Psoas muscle (tissue), 7 donors: ENCODE measurements at regions not wholly inside any gene's neighbourhood (a gene's known extent, or its start where the extent isn't known, plus 50 kb on each side); places are given as distances from the start of the nearest gene placed in this dataset.
"Not testable (repeated sequence)": the region's sequence is repeated elsewhere in the genome, so short reads cannot be mapped to it uniquely, and the experiment has no call there.

Experiments used
- ATAC-seq, 4 donors: fragments of 200-7000 bp; cut with Tn5 transposase; one replicate each; pipeline ENCODE4 v1.9.1; 2020; ENCODE audit warnings: moderate library complexity in 3 of 4, mild to moderate bottlenecking in 2 of 4
- DNase-seq, 2 donors: peaks; one replicate each; pipeline ENCODE4 v3.0.0-alpha.2; 2020
- H3K27ac ChIP-seq: fragments of 200-600 bp; one replicate; pipeline ENCODE4 v1.8.0; 2022
- H3K27me3 ChIP-seq, 3 donors: fragments of 200-600 bp in 1 of 3; one replicate each; pipeline versions ENCODE4 v1.6.1 to v1.8.0; 2013 to 2022; ENCODE audit warnings: low read length in 2 of 3, mild to moderate bottlenecking in 2 of 3, moderate library complexity in 1 of 3; ENCODE audit not compliant: insufficient read depth in 3 of 3
- H3K36me3 ChIP-seq, 2 donors: fragments of 200-600 bp in 1 of 2; one replicate each; pipeline versions ENCODE4 v1.6.1 to v1.8.0; 2013 to 2022; ENCODE audit warnings: low read depth in 1 of 2, mild to moderate bottlenecking in 1 of 2, moderate library complexity in 1 of 2; ENCODE audit not compliant: insufficient read depth in 1 of 2
- H3K4me1 ChIP-seq: fragments of 200-600 bp; one replicate; pipeline ENCODE4 v1.8.0; 2022
- H3K4me3 ChIP-seq: fragments of 200-600 bp; one replicate; pipeline ENCODE4 v1.8.0; 2022; ENCODE audit warnings: mild to moderate bottlenecking
- H3K9me3 ChIP-seq: fragments of 200-600 bp; one replicate; pipeline ENCODE4 v1.8.0; 2022
- WGBS, 3 donors: extraction: QIAGEN DNeasy Blood & Tissue Kit; methylation state at CpG; one replicate each; pipeline versions ENCODE4 v1.1.6 to v1.1.7; 2013; 5-methylcytosine and 5-hydroxymethylcytosine counted together
- intact Hi-C, 2 donors: fragments of 100-400 bp; cut with DNase I; formaldehyde crosslinking; loops; one replicate each; pipeline versions ENCODE4 v1.11.0 to v1.14.2; 2022
- TF ChIP-seq, protein P1 (sequence below): fragments of 200-600 bp; IDR thresholded peaks from one replicate; pipeline ENCODE4 v1.8.0; 2022; ENCODE audit warnings: antibody characterized with exemption
- donor health status: healthy with polysubstance abuse.
- donor health status: DM: no; HTN: no; CAD: no; lungs with moderate emphysema.
- donor health status: Bipolar disorder and iron deficiency.
- donor health status: healthy.
- donor health status: DM: yes; HTN: yes; CAD: no.
- donor health status: DM: no; HTN: no; CAD: no.
- donor health status: DM: yes; HTN: yes; CAD: no.

DNA sequence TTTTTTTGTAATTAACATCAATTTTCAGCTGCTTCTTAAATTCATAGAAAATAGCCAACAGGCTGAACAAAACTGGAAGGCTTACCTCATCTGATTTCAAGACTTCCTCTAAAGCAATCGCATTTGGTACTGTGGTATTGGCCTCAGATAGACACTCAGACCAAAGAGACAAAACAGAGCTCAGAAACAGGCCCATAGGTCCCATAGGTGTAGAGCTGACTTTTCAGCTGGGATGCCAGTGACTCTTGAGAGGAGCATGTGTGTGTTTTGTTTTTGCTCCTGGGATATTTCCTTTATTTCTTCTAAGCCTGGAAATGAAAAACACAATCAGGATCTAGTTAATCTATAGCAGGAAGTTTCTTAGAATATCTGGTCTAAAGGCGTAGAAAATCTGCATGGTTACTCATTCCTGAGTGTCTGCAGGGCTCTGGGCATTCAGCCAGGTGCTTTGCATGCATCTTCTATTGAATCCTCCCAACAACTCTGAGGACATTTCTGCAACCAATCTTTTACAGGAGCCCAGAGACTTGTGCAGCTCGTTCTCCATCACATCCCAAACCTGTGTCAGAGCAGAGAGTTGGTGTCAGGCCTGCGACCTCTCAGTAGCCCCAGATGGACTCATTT is 190.8 kb downstream of the RTP5 start:
- Histone ChIP-seq H3K9me3 (no peaks in the 10 kb centered on the region), H3K4me3 (no peak overlapping the region), H3K27ac (no peak overlapping the region), H3K27me3 (peaks cover 0 to 38% (median 8%) of the 10 kb centered on the region in 3 donors), H3K4me1 (no peaks in the 10 kb centered on the region), H3K36me3 (no peaks in the 10 kb centered on the region)
- ATAC-seq (no peak), DNase-seq (no peak)
- TF ChIP-seq, protein P1, sequence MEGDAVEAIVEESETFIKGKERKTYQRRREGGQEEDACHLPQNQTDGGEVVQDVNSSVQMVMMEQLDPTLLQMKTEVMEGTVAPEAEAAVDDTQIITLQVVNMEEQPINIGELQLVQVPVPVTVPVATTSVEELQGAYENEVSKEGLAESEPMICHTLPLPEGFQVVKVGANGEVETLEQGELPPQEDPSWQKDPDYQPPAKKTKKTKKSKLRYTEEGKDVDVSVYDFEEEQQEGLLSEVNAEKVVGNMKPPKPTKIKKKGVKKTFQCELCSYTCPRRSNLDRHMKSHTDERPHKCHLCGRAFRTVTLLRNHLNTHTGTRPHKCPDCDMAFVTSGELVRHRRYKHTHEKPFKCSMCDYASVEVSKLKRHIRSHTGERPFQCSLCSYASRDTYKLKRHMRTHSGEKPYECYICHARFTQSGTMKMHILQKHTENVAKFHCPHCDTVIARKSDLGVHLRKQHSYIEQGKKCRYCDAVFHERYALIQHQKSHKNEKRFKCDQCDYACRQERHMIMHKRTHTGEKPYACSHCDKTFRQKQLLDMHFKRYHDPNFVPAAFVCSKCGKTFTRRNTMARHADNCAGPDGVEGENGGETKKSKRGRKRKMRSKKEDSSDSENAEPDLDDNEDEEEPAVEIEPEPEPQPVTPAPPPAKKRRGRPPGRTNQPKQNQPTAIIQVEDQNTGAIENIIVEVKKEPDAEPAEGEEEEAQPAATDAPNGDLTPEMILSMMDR = no peak
- intact Hi-C loops = no loop called here
- WGBS, 3 donors = 49 to 55% (median 51%) methylated on average over 4 of the region's 4 CpGs

GRCh38 chr2:242061930-242062329 is 192.4 kb downstream of the RTP5 start:
- 93 to 94% (median 93%) methylated on average over 17 of the region's 17 CpGs for WGBS, 3 donors
- H3K9me3 ChIP-seq, H3K4me3 ChIP-seq, H3K36me3 ChIP-seq, ATAC-seq, DNase-seq, H3K27ac ChIP-seq, H3K4me1 ChIP-seq, intact Hi-C loops: not testable (repeated sequence)
- peaks cover 0 to 29% (median 5%) of the 10 kb centered on the region in 3 donors for H3K27me3 ChIP-seq

DNA sequence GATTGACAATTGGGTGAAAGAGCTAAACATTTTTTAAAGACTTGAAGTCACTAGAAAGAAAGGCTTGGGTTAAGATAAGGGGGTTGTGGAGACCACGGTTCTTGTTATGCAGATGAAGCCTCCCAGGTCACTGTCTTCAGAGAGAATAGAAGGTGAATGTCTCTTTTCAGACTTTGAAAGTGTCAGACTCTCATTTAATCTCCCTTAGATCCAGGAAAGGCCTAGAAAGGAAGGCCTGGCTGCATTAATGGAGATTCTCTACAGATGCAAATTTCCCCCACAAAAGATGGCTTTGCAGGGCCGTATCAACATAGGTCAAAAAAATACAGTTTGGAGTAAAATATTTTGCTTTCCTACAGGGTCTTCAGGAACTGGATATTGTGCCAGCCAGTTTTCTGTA is 193.9 kb downstream of the RTP5 start:
- WGBS, 3 donors = 32 to 45% (median 38%) methylated on average over 2 of the region's 2 CpGs
- intact Hi-C loops = no loop called here
- ATAC-seq = no peak
- no peaks in the 10 kb centered on the region for H3K9me3 ChIP-seq
- H3K36me3 ChIP-seq = no peaks in the 10 kb centered on the region
- H3K4me3 ChIP-seq = no peak overlapping the region
- peaks cover 0 to 18% (median 0%) of the 10 kb centered on the region in 3 donors for H3K27me3 ChIP-seq
- H3K27ac ChIP-seq = no peak overlapping the region
- H3K4me1 ChIP-seq = no peaks in the 10 kb centered on the region
- no peak for DNase-seq
- TF ChIP-seq, protein P1 = no peak

DNA sequence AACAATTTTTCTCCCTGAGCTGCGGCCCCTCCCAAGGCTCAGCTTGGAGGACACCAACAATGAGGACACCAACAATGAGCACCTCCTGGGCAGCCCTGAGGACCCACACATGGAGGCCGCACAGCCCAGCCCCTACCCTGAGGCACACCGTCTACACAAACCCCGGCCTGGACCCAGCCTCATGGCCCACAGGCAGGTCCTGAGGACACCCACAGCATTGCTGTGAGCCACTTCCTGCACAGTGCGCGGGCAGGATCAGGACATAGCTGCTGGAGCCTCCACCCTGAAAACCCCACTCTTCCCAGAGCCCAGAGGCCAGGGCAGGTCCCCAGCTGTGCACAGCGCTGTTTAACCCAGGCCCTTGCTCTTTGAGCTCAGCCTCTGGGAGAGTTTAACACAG is 194.3 kb downstream of the RTP5 start:
- no peak overlapping the region for H3K27ac ChIP-seq
- ATAC-seq = no peak
- intact Hi-C loops = no loop called here
- TF ChIP-seq, protein P1 = no peak
- H3K4me3 ChIP-seq = no peak overlapping the region
- WGBS, 3 donors = 74 to 78% (median 75%) methylated on average over 7 of the region's 7 CpGs
- H3K36me3 ChIP-seq = no peaks in the 10 kb centered on the region
- peaks cover 0 to 20% (median 0%) of the 10 kb centered on the region in 3 donors for H3K27me3 ChIP-seq
- H3K4me1 ChIP-seq = no peaks in the 10 kb centered on the region
- DNase-seq = no peak
- no peaks in the 10 kb centered on the region for H3K9me3 ChIP-seq

DNA sequence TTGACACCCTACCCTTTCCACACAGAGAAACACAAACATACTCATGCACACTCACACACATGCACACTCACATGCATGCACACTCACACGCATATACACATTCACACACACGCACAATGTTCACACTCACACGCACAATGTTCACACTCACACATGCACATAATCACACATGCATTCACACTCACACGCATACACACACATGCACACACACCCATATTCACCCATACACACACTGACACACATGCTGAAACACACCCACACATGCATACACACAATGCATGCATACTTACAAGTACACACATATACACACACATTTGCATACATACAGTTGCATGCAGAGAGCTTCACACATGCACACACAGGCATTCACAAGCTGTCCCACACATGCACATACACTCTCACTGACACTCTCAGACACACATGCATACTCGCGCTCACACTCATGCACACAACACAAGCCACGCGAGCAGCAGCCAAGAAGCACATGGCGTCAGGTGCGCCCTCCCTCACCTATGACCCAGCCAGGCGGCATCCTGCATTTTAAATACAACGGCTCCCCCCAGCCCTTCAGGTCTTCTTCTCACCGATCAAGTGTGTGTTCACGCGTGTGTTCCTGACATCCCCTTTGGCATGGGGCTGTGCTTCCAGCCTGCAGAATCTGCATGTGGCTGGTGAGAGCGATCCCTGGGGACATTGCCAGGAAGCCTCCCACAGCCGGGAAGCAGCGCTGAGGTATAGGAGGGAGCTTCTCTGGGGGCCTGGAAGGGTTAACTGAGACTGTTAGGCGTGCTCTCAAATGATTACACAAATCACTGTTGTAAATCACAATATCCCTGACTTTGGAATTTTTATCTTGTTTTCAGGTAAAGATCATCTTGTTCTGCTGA is 195.1 kb downstream of the RTP5 start:
- TF ChIP-seq, protein P1 = no peak
- no peak overlapping the region for H3K27ac ChIP-seq
- H3K4me1 ChIP-seq = no peaks in the 10 kb centered on the region
- H3K36me3 ChIP-seq = no peaks in the 10 kb centered on the region
- peaks cover 0 to 22% (median 0%) of the 10 kb centered on the region in 3 donors for H3K27me3 ChIP-seq
- no peak overlapping the region for H3K4me3 ChIP-seq
- DNase-seq = no peak
- no peaks in the 10 kb centered on the region for H3K9me3 ChIP-seq
- 77 to 81% (median 77%) methylated on average over 19 of the region's 19 CpGs for WGBS, 3 donors
- no peak for ATAC-seq
- intact Hi-C loops = no loop called here
